Tongue (tissue), 2 donors: ENCODE measurements at regions not wholly inside any gene's neighbourhood (a gene's known extent, or its start where the extent isn't known, plus 50 kb on each side); places are given as distances from the start of the nearest gene placed in this dataset. TPM values are rescaled to one million over a fixed set of nuclear protein-coding genes. Genes with fewer than 3 reads are reported as not detected.
A peak's percentile ranks its signal among the peaks of the same experiment; 100 is the strongest.

ENCODE experiments used
- DNase-seq: peaks from one replicate; pipeline ENCODE4 v3.0.0-alpha.2; 2015
- small RNA-seq: library from RNA; depleted of rRNA; stranded (forward); fragments of <200 nt; gene quantifications from one replicate; pipeline ENCODE3, GENCODE V24; 2014; ENCODE audit warnings: low replicate concordance

GRCh38 chr2:120677696-120678247 lies 57.9 kb upstream of the GLI2 start:
- no peak for DNase-seq

DNA sequence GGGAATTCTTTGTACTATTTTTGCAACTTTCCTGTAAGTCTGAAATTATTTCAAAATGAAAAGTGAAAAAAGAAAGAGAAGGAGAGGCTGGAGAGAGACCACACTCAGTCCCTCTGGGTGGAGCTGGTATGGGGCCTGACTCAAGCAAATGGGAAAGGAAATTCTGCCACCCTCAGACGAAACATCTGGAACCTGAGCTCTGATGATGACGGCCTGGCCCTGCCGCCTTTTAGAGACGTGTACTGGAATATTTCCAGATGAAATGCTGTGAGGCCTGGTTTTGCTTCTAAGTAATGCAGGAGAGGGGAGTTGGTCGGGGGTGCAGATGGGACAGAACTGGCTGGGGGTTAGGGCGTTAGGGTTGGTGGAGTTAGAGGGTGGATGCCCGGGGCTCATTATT lies 57.4 kb upstream of the GLI2 start:
- DNase-seq = peak; percentile 56

DNA sequence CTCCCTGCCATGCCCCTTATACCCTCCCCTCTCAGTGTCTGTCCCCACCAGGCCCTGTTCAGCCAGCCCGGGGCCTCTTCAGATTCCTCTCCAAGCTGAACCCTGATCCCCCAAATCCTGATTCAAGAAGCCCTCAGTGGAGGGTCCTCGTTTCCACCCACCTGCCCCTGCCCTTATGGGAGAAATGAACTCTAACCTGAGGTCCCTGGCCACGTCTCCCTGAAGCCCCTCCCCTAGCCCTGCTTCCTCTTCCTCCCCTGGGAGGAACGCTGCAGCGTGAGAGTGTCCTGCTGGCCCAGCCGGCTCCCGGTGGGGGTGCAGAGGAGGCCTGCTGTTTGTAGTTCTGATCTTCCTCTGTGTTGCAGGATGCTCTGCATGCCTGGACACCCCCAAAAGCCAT lies 56.7 kb upstream of the GLI2 start:
- no peak for DNase-seq

- no peak for DNase-seq
Observed at GRCh38 chr2:120679526-120679925, 56.1 kb upstream of the GLI2 start.

DNA sequence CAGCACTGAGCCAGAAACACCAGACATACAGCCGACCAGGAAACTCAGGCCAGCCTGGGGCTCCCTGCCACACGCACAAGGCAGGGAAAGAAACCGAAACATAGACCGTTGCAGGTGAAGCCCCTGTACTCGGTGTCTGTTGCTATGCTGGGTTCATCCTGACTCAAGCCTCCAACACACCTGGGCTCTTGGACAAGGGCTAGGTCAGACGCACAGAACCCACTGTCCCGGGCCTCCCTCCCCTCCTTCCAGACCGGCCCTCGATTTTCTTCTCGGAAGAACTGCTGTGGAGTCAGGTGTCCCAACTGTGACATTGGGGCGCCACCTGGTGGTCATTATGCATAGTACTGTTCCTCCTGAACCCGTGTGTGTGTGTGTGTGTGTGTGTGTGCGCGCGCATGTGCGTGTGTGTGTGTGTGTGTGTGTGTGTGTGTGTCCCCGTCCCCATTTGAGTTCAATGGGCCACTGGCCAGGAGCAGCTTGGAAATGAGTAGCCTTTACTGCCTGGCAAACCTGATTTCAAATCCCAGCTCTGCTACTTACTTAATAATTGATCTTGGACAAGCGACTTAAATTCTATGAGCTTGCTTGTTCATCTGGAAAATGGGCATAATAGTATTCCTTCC lies 55.4 kb upstream of the GLI2 start:
- DNase-seq = peak; percentile 95

DNA sequence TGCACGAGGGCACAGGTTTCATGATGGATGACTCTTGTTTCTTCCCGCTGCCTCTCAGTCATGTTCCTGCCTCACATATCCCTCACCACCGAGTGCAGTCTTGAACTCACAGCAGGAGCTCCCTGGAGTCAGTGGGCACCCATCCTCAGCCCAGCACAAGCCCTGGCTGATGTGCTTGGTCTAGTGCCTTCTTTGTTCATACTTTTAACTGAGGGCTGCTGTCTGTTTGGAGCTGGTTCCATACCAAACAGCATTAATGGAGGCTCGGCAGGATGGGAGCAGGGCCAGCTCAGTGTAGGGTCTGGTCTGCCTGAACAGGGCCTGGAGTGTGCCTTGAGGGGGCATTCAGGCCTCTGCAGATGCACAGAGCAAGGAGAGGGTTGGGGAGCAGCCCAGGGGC lies 54.5 kb upstream of the GLI2 start:
- DNase-seq = no peak

GRCh38 chr2:120681696-120682288 lies 53.9 kb upstream of the GLI2 start:
- DNase-seq = no peak

GRCh38 chr2:120682654-120683053 lies 53.0 kb upstream of the GLI2 start:
- no peak for DNase-seq

DNA sequence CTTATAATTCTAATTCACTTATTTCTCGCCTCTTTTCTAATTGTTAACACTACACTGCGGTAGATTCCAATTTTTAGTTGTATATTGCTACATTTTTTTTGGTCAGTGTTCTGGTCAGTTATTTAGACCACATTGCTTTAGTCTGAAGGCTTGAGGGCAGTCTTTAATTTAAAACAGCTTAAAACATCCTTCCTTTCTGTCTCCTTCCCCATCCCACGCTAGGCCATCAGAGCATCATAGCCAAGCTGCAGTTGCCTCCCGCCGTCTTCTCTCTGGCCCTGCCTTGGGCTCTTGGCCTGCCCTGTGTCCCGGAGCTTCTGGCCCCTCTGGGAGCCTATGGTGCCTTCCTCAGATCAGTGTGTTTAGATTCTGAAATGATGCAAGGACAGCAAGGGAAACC lies 52.6 kb upstream of the GLI2 start:
- no peak for DNase-seq

GRCh38 chr2:120683701-120684100 lies 52.0 kb upstream of the GLI2 start:
- no peak for DNase-seq

DNA sequence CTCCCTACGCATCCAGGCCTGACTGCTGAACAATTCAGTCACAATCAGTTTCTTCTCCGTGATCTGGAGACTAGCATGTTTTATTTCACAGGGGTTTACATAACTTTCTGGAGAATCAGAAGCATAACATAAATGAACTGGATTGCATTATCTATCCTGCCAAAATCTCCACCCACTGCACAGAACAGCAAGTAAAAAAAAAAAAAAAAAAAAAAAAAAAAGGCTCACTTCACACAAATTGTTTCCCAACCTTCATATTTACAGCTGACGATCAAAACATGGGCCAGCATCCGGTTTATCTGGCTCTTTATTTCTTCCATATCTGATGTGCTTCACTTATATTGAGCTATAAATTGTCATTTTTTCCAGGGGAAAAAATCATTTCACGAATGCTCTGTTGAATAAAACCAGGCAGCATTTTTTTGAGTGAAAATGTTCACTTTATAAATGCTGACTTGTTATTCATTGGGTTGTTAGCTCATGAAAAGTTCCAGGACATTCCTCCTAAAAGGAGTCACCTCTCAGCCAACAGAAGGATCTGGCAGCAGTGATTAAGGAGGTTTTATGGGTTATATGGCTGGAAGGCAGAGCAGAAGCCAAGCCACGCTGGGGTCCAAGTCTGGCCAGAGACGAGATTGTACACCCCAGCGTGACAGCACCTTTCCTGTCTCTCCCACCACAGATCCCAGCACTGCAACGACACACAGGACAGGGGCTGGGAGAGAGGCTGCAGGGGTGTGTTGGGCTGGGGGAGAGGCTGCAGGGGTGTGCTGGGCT lies 51.2 kb upstream of the GLI2 start:
- peak; percentile 64 for DNase-seq

DNA sequence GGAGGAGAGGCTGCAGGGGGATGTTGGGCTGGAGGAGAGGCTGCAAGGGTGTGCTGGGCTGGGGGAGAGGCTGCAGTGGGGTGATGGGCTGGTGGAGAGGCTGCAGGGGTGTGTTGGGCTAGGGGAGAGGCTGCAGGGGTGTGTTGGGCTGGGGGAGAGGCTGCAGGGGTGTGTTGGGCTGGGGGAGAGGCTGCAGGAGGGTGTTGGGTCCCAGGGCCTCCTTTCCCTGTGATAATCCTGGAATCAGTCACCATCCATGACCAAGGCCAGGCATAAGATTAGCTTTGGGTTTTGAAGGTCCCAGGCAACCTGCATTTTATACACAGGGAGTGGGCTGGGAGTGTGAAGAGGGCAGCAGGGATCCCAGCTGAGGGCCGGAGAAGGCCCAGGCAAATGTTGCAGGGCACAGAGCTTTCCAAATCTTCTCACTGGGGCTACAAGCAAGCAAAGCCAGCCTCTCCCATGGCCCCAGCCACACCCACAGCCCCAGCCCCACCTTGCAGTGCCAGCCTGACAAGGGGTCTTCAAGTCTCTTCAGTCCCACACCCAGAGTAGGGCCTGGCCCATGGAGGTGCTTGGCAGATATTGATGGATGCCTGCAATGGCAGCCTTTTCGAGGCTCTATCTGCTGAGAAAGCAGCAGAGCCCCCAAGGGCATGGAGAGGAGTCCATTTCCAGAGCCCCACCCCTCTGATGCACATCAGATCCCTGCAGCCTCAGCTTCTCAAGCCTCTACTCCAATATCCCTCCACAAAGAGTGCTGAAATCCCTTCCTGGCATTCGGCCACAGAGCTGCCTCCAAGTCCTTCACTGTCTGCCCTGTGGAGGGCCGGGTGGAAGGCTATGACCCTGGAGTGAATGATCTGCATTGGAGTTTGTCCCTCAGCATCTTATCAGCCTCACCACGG lies 50.3 kb upstream of the GLI2 start:
- no peak for DNase-seq

Small RNA genes lying in the stretch of these regions (small RNA-seq; reads per million reads assigned to genes)
- gene RF00019 = not detected
